HuH-7 (cell line): ENCODE measurements at regions not wholly inside any gene's neighbourhood (a gene's known extent, or its start where the extent isn't known, plus 50 kb on each side); places are given as distances from the start of the nearest gene placed in this dataset.
"Not testable (repeated sequence)": the region's sequence is repeated elsewhere in the genome, so short reads cannot be mapped to it uniquely, and the experiment has no call there.

Experiments
- DNase-seq: peaks from one replicate; pipeline ENCODE4 v3.0.0; 2011; ENCODE audit warnings: low spot score

DNA sequence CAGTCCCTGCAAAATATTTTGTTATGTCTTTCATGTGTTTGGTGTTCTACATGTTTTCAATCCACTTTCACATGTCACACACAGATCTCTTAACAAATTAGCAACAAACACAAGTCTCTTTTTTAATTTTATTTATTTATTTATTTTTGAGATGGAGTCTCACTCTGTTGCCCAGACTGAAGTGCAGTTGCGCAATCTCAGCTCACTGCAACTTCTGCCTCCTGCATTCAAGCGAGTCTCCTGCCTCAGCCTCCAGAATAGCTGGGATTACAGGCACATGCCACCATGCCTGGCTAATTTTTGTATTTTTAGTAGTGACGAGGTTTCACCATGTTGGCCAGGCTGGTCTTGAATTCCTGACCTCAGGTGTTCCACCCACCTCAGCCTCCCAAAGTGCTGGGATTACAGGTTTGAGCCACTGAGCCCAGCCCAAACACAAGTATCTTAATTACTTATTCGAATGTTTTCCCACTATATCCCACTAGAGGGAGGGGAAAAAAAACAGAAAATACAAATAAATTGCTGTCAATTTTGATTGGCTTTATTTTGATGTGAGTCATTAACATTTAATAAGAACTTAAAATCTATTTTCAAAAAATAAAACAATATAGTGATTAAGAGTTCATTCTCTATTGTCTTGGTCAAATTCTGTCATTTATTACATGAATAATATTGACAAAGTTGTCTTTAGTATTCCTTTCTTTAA lies 1641.0 kb upstream of the CELF4 start:
- not testable (repeated sequence) for DNase-seq

DNA sequence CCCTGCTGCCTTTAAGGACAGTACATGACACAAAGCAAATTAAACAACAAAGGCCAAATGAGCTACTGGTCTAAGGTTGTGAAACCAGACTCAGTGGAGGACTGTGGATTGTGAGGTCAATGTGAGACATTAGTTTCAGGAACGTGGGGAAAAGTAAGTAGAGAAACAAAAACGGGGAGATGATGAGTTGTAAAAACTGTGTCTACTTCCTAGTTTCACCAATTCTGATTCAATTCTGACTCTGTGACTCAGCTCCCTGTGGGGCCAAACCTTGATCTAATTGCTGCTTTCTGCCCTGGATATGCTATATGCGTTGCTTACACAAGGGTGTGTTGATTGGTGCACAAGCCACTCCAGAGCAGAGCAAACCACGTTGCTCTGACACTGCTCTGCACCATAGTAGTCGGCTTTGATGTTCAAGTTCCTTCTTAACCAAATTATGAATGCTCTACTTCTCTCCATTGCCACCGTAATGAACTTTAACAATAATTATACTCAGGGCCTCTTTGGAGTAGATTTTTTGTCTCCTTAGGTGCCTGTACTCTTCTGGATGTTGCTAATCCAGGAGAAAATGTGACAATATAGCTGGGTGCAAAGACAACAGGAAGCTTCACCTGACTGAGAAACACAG lies 1640.1 kb upstream of the CELF4 start:
- DNase-seq = peak; percentile 10

DNA sequence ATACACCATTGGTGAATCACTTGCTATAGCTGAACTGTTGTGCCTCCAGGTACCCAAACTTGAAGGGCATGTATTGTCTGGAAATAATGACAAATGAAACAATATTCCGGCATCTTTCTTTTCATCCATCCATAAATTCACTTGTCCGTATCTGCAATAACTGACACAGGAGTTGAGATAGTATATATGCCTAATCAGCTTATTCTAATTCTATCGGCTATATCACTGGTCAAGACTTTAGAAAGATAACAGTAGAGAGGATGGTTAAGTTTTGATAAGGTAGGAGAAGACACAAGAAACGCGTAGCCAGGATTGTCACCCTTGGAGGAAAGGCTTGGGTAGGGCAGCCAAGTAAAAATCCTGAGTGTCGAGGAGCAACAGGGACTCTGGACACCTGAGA lies 1634.6 kb upstream of the CELF4 start:
- no peak for DNase-seq

DNA sequence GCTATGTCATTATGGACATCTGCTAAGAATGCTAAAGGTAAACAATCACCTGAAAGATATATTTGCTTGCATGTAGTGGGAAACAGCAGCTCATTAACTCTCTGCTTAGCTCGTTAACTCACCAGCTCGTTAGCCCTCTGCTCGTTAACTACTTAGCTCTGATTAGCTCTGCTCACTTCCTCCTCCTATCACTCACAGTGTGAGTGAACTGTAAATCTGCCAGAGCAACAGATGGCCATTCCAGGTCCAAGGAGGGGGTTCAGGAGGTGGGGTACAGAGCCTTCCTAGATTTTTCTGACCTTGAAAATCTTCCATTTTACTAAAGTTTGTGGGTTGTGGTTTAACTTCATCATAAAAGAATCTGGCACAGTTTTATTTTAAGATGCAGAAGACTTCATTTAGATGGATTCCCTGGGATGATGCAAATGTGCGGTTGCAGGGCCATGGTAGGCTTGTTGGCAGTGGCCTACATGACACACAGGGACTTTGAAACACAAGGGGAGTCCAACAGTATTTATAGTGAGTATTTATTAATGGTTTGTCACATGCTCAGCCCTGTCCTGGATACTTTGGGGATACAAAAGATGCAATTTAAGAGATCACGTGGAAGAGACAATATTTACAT lies 1633.7 kb upstream of the CELF4 start:
- DNase-seq = no peak

DNA sequence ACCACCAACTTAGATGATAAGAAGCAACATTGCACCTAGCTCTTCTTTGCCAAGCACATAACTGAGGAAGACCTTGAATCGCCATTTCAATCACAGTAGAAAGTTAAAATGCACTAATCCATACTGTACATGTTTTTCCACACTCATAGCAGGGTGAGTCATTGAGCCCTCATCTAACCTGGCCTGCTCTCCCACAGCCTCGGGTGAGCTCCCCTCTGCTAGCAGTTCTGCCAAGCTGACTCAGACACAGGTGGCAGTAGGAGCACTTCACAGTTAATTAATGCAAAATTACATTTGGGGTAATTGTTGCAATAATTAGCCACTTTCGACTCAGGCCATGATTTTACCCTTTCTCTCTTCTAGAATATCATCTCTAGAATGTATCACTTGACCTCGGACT lies 1632.8 kb upstream of the CELF4 start:
- DNase-seq = no peak

DNA sequence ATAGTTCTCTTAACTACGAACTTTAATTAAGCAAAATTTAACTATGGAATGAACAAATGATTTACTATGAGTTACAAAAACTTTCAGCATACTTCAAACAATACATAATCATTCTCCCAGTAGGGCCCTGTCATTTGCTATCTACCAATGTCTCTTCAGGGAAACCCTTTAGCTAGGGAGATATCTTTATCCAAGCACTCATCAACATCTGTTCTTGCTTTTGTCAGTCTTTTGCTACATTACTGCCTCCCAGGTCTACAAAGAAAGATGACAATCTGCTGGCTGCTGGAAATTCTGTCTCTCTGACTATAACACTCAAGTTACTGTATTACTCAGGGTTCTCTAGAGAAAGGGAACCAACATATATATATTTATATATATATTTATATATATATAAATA lies 1626.3 kb upstream of the CELF4 start:
- DNase-seq = no peak

DNA sequence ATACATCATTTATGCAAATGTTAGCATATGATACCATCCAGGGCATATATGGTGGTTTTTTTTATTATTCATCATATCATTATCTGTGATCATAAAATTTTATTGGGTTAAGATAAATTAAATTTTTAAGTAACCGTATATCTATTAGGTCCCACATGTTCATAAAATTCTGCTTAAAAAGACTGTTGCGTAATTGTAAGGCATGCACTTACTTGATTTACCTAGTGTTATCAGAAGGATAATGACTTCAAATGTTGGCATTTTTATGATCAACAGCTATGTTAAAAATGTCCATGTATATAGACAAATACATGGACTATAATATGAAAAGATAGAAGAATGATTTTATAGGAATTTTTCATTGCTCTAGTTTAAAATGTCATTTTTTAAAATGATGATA lies 1625.5 kb upstream of the CELF4 start:
- no peak for DNase-seq

DNA sequence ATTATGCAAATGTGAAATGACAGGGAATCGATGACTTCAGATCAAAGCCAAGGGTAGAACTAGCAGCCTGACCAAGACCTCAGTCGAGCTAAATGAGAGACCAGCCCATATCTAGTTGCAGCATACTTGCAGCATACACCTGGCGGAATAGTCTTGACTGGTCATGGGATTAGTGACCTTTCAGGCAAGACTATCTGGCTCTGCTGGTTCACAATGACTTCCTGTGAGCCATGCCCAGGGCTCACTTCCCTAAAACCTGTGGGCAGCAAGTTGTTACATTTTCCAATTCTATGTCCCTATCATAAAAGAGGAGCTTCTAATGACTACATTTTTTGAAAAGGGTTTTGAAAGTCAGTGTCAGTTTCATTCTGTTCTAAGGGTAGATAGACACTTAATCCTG lies 1624.9 kb upstream of the CELF4 start:
- DNase-seq = no peak

DNA sequence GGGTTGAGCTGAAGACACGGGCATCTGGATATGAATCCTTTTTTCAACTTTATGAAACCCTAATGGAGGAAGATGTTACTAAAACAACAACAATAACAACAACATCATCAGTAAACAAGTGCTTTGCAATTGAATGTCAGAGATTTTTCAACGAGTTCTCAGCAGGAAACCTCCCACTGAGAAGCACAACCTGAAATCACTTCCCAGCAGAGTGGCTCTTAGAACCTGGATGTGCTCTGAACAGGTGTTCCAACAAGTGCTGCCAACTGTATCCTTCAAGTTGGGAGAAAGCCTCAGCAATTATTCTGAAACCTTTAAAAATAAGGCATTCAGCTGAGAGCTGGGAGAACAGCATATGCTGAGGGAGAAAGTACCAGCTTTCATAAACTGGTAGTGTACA lies 1622.7 kb upstream of the CELF4 start:
- no peak for DNase-seq

DNA sequence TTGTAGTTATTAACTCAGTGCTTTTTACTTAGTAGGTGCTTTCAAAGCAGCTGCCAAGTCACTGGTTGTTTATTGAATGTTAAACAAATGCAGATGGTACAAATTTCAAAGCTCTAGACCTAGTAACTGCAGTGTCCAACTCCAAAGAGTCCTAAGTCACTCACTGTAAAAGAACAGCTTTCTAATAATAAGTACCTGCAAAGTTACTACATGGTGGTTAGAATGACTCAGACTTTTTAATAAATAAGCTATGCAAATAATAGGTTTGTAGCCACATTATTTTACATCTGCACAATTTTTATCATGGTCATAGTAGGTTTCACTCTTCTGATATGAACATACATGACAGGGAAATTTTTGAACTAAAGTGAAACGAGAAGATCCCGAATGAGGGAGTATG lies 1620.4 kb upstream of the CELF4 start:
- DNase-seq = no peak

DNA sequence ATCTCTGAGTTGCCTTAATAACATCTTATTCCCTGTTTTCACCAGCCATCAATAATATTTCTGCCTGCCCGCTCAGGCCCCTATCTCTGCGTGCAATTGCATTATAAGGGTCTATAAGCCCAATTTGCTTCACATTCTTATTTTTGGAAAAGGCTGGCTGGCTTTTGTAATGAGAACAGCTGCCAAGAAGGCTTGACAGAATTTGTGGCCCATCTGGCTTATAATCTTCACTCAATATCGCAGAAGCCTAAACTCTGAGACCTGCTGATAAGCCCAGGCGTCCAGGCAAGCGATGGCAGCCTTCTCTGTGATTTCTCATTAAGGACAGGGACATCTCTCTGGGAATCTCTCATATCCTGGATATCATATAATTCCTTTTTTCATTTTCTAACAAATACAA lies 1618.6 kb upstream of the CELF4 start:
- DNase-seq = no peak

DNA sequence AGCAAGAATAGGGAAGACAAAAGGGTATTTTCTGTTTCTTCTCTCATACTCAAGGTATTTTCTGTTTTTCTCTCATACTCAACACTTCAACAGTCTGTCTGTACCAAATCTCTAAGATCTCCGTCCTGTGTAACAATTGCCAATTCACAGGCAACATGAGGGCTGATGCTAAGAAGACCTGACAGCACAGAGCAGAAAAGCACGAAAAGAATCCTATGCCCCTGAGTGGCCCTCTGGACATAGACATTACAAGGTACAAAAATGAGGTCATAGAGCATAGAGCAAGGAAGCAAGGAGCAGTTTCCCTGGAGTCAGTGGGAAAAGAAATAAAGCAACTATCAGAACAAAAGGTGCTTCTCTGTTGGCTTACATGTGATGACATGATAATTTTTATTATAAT lies 1612.6 kb upstream of the CELF4 start:
- no peak for DNase-seq

DNA sequence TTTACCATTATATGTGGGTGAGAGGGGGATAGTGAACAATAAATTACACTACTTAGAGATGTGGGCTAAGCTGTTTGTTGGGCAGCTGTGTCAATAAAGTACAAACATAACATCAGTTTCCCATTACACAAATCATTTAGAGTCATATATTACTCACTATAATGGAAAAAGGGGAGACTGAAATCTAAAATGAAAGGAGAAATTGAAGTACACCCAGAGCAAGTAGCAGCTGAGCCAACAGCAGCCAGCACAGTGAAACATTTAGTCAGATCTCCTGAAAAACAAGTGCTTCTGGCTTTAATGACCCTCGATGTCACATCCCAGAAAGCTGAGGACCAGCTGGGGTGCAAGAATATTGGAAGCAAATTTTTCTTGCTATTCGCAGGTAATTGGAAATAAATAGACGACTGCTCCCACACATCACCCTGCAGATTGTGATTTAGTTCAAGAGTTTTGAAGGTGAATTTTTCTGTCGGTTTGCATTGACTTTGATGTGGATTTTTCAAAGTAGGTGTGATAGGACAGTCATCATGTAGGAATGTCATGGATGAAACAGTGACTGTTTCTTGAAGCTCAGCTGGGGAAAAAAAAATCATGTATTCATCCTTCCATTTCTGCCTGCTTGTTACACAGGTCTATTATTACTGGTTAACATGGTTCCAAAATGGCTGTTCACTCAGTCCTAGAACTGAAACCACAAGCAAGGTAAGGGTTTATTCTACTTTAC lies 1607.3 kb upstream of the CELF4 start:
- DNase-seq = no peak

DNA sequence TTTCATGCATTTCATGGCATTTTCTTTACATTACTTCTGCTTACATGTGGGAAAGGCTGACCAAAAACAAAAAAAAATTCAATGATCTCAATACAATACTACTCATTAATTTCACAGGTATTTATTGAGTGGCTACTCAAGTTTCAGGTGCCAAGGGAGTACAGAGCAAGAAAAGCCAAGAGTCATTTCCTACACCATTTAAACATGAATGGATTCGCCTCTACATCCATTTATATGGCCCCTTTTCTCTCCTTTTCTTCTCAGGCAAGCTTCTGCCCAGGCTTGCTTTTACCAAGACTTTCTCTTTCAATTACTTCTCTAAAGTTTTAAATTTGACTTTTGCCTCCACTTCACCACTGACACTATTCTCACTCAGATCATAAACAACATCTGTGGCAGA lies 1603.1 kb upstream of the CELF4 start:
- no peak for DNase-seq

DNA sequence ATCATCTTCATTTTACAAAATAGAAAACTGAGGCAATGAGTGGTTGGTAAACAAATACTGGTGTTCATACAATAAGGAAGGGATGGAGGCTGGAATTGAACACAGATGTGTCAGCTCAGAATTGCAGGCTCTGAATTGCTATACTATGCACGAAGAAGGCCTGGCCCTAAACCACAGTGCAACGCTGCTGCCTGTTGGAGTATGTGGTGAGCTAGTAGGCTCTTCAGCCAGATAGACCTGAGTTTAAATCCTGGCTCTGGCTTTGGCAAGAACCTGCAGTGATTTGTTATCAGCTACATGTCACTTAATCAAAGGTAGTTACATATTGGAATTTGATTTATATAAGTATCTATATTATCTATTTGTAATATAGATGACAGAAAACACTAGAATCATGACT lies 1602.4 kb upstream of the CELF4 start:
- DNase-seq = no peak

DNA sequence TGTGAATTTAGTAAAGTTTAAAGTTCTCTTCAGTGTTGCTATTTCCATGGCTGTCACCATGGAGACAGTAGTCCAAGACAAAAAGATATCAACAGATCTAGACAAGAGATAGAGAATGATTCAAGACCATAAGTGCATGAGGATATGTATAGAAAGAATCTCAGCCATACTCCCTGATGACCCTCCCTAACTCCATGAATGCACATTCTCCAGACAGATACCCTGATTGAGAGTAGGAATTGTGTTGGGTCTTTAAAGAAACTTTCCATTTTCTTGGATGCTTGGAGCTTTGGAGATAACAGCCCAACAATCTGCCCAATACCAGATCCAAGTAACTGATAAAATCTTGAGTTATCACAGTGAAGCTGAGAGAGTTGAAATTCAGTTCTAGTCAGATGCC lies 1601.2 kb upstream of the CELF4 start:
- DNase-seq = no peak

DNA sequence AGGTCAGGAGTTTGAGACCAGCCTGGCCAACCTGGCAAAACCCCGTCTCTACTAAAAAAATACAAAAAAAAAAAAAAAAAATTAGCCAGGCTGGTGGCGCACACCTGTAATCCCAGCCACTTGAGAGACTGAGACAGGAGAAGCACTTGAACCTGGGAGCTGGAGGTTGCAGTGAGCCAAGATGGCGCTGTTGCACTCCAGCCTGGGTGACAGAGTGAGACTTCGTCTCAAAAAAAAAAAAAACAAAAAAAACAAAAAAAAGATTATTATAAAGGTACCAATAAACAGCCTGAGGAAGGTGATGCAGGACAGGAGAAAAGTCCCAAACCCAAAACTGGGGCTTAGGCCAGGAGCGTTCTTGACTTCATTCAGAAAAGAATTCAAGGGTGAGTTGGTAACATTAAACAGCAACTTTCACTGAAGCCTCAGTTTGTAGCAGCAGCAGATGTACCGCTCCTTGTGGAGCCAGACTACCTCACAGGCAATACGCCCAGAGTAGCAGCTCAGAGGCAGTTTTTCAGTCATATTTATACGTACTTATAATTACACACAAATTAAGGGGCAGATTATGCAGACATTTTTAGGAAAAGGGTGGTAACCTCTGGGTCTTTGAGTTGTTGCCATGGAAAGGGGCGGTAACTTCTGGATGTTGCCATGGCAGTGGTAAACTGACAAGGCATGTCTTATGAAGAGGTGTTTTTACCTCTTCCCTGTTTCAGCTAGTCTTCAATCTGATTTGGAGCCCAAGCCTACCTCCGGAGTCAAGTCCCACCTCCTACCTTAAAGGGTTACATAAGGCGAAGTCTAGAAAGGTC lies 1596.6 kb upstream of the CELF4 start:
- no peak for DNase-seq

DNA sequence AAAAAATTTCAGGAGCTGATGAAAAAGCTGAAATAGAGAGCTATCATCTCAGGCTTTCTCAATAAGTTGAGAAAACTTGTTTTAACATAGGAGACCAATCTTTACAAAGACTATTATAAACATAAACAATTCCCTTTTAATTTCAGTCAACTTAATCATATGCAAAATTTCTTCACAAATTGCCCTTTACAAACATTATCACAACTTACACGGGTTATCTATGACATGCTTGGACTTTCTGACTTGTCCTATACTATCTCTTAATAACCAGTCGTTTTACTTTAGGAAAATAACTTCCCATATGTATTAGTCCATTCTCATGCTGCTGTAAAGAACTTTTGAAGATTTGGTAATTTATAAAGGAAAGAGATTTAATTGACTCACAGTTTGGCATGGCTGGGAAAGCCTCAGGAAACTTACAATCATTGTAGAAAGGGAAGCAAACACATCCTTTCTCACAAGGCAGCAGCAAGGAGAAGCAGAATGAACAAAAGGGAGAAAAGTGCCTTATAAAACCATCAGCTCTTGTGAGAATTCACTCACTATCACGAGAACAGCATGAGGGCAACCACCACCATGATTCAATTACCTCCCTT lies 1583.7 kb upstream of the CELF4 start:
- DNase-seq = no peak

DNA sequence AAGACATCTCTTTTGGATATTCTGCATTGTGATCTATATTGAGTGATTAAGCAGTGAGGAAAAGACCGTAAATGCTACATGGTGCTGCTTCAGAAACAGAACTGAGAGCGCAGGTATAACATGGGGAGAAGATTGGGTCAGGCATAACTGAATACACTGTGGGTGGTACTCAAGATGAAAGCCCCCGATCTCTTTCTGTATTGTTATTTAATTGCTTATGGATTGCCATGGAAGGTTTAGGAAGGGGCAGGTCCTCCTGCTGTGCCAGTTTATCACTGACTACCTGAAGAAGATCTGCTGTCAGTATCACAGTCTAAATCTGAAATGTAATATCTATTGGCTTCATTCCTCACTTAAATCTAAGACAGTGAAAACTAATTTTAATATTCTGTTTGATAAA lies 1568.7 kb upstream of the CELF4 start:
- DNase-seq = no peak

DNA sequence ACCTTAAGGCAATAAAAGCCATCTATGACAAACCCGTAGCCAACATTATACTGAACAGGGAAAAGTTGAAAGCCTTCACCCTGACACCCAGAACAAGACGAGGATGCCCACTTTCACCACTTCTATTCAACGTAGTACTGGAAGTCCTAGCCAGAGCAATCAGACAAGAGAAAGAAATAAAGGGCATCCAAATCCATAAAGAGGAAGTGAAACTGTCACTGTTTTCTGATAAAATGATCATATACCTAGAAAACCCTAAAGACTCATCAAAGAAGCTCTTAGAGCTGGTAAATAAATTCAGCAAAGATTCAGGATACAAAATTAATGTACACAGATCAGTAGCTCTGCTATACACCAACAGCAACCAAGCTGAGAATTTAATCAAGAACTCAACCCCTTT lies 1561.9 kb upstream of the CELF4 start:
- DNase-seq = not testable (repeated sequence)

DNA sequence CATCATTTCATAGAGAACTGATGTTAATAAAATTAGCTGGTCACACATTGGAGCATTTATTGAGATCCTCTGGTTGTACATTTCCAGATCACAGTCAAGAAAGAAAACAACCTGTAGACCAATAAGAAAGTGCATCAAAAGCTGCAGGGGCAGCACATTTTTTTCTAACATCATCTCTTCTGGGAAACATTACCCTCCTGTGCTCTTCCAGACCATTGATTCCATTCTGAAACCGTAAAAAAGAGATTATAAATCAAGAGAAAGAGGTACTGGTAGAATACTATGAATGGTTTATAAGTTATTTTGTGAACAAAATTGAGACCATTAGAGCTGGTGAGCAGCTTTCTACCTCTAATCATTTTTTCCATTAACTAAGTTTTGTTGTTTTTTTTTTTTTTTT lies 1548.2 kb upstream of the CELF4 start:
- no peak for DNase-seq

DNA sequence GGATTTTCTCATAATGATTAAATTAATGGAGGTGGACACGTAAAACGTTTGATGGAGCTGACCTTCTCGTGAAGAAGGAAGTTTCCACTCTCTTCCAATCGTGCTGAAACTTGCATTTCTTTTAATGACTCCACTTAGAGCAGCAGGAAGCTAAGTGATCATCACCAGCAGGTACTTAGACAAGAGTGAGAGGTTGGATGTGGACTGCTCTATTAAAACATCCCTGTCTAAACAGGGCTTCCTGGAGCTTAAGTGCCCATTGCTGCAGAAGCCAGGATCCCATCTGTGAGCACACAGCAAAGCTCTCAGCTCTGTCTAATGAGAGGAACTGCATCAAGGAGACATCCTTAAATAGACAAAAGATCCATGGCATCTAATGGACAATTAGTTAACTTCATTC lies 1539.5 kb upstream of the CELF4 start:
- DNase-seq = no peak
